PC-3 (cell line): ENCODE measurements at regions not wholly inside any gene's neighbourhood (a gene's known extent, or its start where the extent isn't known, plus 50 kb on each side); places are given as distances from the start of the nearest gene placed in this dataset.

Source experiments
- ATAC-seq: fragments of 200-7000 bp; cut with Tn5 transposase; 2 replicates; pipeline ENCODE4 v1.9.1; 2020; ENCODE audit warnings: mild to moderate bottlenecking, moderate library complexity
- BruUV-seq: library from RNA; stranded (reverse); fragments of 400-500 nt; replicated peaks from 2 replicates; lab custom pipeline; 2021; lab: Mats Ljungman, UMichigan
- CTCF ChIA-PET: fragments of 300-600 bp; sonication (Branson Sonifier 250); formaldehyde crosslinking; loops from one replicate; lab custom pipeline; 2022; ENCODE audit warnings: antibody characterized with exemption; lab: Charles Lee
- POLR2A ChIA-PET: fragments of 300-600 bp; sonication (Branson Sonifier 250); formaldehyde crosslinking; loops from one replicate; lab custom pipeline; 2022; ENCODE audit warnings: antibody characterized with exemption; ENCODE audit not compliant: unreplicated experiment; lab: Charles Lee
- DNase-seq: peaks from one replicate; pipeline ENCODE4 v3.0.0-alpha.2; 2015
- H2AFZ ChIP-seq: fragments of 300-600 bp; sonication (generic); 2 replicates; pipeline ENCODE4 v1.6.0; 2016; ENCODE audit warnings: antibody characterized with exemption, low read length
- H3F3A ChIP-seq: fragments of 300-600 bp; sonication (generic); one replicate; pipeline ENCODE4 v1.6.0; 2017; ENCODE audit warnings: antibody characterized with exemption, low read length, control low read depth, mild to moderate bottlenecking; ENCODE audit not compliant: unreplicated experiment
- H3K27ac ChIP-seq: fragments of 300-600 bp; sonication (generic); 2 replicates; pipeline ENCODE4 v1.5.1; 2016; ENCODE audit warnings: mild to moderate bottlenecking, low read length
- H3K27me3 ChIP-seq: fragments of 300-600 bp; sonication (generic); 2 replicates; pipeline ENCODE4 v1.6.1; 2016; ENCODE audit warnings: low read length, mixed read lengths
- H3K36me3 ChIP-seq: fragments of 300-600 bp; sonication (generic); 2 replicates; pipeline ENCODE4 v1.6.1; 2016; ENCODE audit warnings: low read depth, mixed run types, low read length, mixed read lengths
- H3K4me1 ChIP-seq: fragments of 300-600 bp; sonication (generic); 2 replicates; pipeline ENCODE4 v1.5.1; 2016; ENCODE audit warnings: low read length; ENCODE audit not compliant: insufficient read depth
- H3K4me2 ChIP-seq: fragments of 300-600 bp; sonication (generic); 2 replicates; pipeline ENCODE4 v1.6.0; 2016; ENCODE audit warnings: low read length
- H3K4me3 ChIP-seq: fragments of 300-600 bp; sonication (generic); 2 replicates; pipeline ENCODE4 v1.5.1; 2016; ENCODE audit warnings: mild to moderate bottlenecking, low read length, mixed read lengths
- H3K79me2 ChIP-seq: fragments of 300-600 bp; sonication (generic); 2 replicates; pipeline ENCODE4 v1.6.1; 2017; ENCODE audit warnings: low read length, mixed read lengths
- H3K9ac ChIP-seq: fragments of 300-600 bp; sonication (generic); 2 replicates; pipeline ENCODE4 v1.6.0; 2016; ENCODE audit warnings: mild to moderate bottlenecking, low read length
- H3K9me2 ChIP-seq: fragments of 300-600 bp; sonication (generic); replicated peaks from 2 replicates; pipeline ENCODE4 v1.6.1; 2016; ENCODE audit warnings: mixed run types, low read length, mixed read lengths
- H3K9me3 ChIP-seq: fragments of 300-600 bp; sonication (generic); 2 replicates; pipeline ENCODE4 v1.6.1; 2016; ENCODE audit warnings: low read length, mixed read lengths
- H4K20me1 ChIP-seq: fragments of 300-600 bp; sonication (generic); 2 replicates; pipeline ENCODE4 v1.6.1; 2016; ENCODE audit warnings: low read length, mixed read lengths
- EZH2 ChIP-seq: fragments of 300-600 bp; sonication (generic); IDR thresholded peaks from one replicate; pipeline ENCODE4 v1.6.1; 2017; ENCODE audit warnings: antibody characterized with exemption, mild to moderate bottlenecking, low read length; ENCODE audit not compliant: unreplicated experiment
- intact Hi-C: fragments of 100-400 bp; cut with micrococcal nuclease; formaldehyde crosslinking; loops from 2 replicates; pipeline ENCODE4 v1.9.0; 2023
- TF ChIP-seq, protein P1 (sequence below): fragments of 300-600 bp; sonication (generic); conservative IDR thresholded peaks from 2 replicates; pipeline ENCODE4 v1.5.1; 2017; ENCODE audit warnings: antibody characterized with exemption, low read depth, mild to moderate bottlenecking, low read length

DNA sequence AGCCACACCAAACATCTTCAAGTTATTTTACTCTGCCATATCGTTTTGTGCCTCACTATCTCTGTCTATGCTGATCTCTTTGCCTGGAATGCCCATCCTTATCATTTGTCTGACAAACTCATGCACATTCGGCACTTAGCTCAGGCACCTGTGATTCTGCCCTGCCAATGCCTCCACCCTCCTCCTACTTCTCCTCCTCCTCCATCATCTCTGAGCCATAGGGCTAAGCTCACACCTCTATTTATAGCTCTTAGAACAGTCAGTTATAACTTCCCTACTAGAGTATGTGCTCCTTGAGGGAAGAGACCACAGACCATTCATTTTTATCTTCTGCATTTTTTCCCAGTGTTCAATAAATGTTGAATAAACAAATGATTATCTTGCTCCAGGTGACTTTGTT is 51.2 kb upstream of the CDK13 start:
- Histone ChIP-seq H3F3A (no peaks in the 10 kb centered on the region), H3K9ac (no peak overlapping the region), H3K79me2 (no peaks in the 10 kb centered on the region), H3K27me3 (0 out of 2 replicates have a peak, but pooled peaks cover 5% of the 10 kb centered on the region), H3K9me2 (no peaks in the 10 kb centered on the region), H3K4me3 (no peak overlapping the region), H4K20me1 (no peaks in the 10 kb centered on the region), H3K9me3 (no peaks in the 10 kb centered on the region), H3K4me1 (no peaks in the 10 kb centered on the region), H3K27ac (no peak overlapping the region), H2AFZ (no peak overlapping the region), H3K4me2 (no peak overlapping the region), H3K36me3 (no peaks in the 10 kb centered on the region)
- no peak for TF ChIP-seq EZH2
- TF ChIP-seq, protein P1, sequence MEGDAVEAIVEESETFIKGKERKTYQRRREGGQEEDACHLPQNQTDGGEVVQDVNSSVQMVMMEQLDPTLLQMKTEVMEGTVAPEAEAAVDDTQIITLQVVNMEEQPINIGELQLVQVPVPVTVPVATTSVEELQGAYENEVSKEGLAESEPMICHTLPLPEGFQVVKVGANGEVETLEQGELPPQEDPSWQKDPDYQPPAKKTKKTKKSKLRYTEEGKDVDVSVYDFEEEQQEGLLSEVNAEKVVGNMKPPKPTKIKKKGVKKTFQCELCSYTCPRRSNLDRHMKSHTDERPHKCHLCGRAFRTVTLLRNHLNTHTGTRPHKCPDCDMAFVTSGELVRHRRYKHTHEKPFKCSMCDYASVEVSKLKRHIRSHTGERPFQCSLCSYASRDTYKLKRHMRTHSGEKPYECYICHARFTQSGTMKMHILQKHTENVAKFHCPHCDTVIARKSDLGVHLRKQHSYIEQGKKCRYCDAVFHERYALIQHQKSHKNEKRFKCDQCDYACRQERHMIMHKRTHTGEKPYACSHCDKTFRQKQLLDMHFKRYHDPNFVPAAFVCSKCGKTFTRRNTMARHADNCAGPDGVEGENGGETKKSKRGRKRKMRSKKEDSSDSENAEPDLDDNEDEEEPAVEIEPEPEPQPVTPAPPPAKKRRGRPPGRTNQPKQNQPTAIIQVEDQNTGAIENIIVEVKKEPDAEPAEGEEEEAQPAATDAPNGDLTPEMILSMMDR = no peak
- DNase-seq (no peak), ATAC-seq (no peak)
- no TSS peak for BruUV-seq
- intact Hi-C loops = loop anchor here (5.0 kb wide), 1 partner anchor 48 kb away; no protein-coding TSS in a partner anchor
- POLR2A ChIA-PET = no interaction called here
- CTCF ChIA-PET = interaction anchor here (0.6 kb wide), 1 partner anchor 86 kb away, joined by 6 read pairs; no protein-coding TSS in a partner anchor
